Glutamatergic neuron (in vitro differentiated cells): ENCODE measurements at regions not wholly inside any gene's neighbourhood (a gene's known extent, or its start where the extent isn't known, plus 50 kb on each side); places are given as distances from the start of the nearest gene placed in this dataset.

Experiments used
- DNase-seq: peaks from one replicate; pipeline ENCODE4 v3.0.0; 2022
- H3K27ac Mint-ChIP-seq: one replicate; pipeline ENCODE4 v1.8.0; 2020; ENCODE audit warnings: mild to moderate bottlenecking, mixed read lengths, inconsistent platforms; ENCODE audit not compliant: unreplicated experiment
- H3K27me3 Mint-ChIP-seq: one replicate; pipeline ENCODE4 v1.8.0; 2020; ENCODE audit warnings: mild to moderate bottlenecking, moderate library complexity, mixed read lengths, inconsistent platforms; ENCODE audit not compliant: unreplicated experiment
- H3K36me3 Mint-ChIP-seq: one replicate; pipeline ENCODE4 v1.8.0; 2020; ENCODE audit warnings: mild to moderate bottlenecking, mixed read lengths, inconsistent platforms; ENCODE audit not compliant: unreplicated experiment
- H3K4me1 Mint-ChIP-seq: one replicate; pipeline ENCODE4 v1.8.0; 2020; ENCODE audit warnings: mild to moderate bottlenecking, low read depth, mixed read lengths, inconsistent platforms; ENCODE audit not compliant: unreplicated experiment
- H3K4me3 Mint-ChIP-seq: one replicate; pipeline ENCODE4 v1.8.0; 2020; ENCODE audit warnings: mild to moderate bottlenecking, mixed read lengths, inconsistent platforms; ENCODE audit not compliant: unreplicated experiment
- H3K9me3 Mint-ChIP-seq: one replicate; pipeline ENCODE4 v1.8.0; 2020; ENCODE audit warnings: mild to moderate bottlenecking, moderate library complexity, mixed read lengths, inconsistent platforms; ENCODE audit not compliant: unreplicated experiment
- CTCF ChIP-seq: fragments of 200-600 bp; sonication (generic); IDR thresholded peaks from one replicate; pipeline ENCODE4 v1.5.0; 2021; ENCODE audit not compliant: partially characterized antibody, unreplicated experiment

- H3K4me1 Mint-ChIP-seq: peaks cover 8% of the 10 kb centered on the region
- peaks cover 5% of the 10 kb centered on the region for H3K27me3 Mint-ChIP-seq
- H3K27ac Mint-ChIP-seq: no peak overlapping the region
- no peaks in the 10 kb centered on the region for H3K9me3 Mint-ChIP-seq
- peaks cover 23% of the 10 kb centered on the region for H3K36me3 Mint-ChIP-seq
- no peak for TF ChIP-seq CTCF
- no peak overlapping the region for H3K4me3 Mint-ChIP-seq
- DNase-seq: no peak
Observed at GRCh38 chr10:120022357-120022756, 129.8 kb downstream of the SEC23IP start.

GRCh38 chr10:120034236-120034635 lies 141.7 kb downstream of the SEC23IP start:
- Mint-ChIP-seq H3K4me1 (no peaks in the 10 kb centered on the region), H3K27ac (no peak overlapping the region), H3K36me3 (no peaks in the 10 kb centered on the region), H3K4me3 (no peak overlapping the region), H3K27me3 (no peaks in the 10 kb centered on the region), H3K9me3 (no peaks in the 10 kb centered on the region)
- no peak for TF ChIP-seq CTCF
- no peak for DNase-seq

GRCh38 chr10:120039046-120039445 lies 146.5 kb downstream of the SEC23IP start:
- no peak overlapping the region for H3K4me3 Mint-ChIP-seq
- H3K27ac Mint-ChIP-seq: no peak overlapping the region
- peaks cover under 1% of the 10 kb centered on the region for H3K4me1 Mint-ChIP-seq
- H3K27me3 Mint-ChIP-seq: no peaks in the 10 kb centered on the region
- TF ChIP-seq CTCF: no peak
- DNase-seq: no peak
- no peaks in the 10 kb centered on the region for H3K36me3 Mint-ChIP-seq
- H3K9me3 Mint-ChIP-seq: no peaks in the 10 kb centered on the region

- H3K9me3 Mint-ChIP-seq: no peaks in the 10 kb centered on the region
- no peak overlapping the region for H3K4me3 Mint-ChIP-seq
- TF ChIP-seq CTCF: no peak
- H3K27ac Mint-ChIP-seq: no peak overlapping the region
- peaks cover 2% of the 10 kb centered on the region for H3K4me1 Mint-ChIP-seq
- H3K36me3 Mint-ChIP-seq: no peaks in the 10 kb centered on the region
- DNase-seq: no peak
- H3K27me3 Mint-ChIP-seq: no peaks in the 10 kb centered on the region
Observed at GRCh38 chr10:120039826-120040225, 147.3 kb downstream of the SEC23IP start.

GRCh38 chr10:120041807-120042559 lies 149.5 kb downstream of the SEC23IP start:
- no peaks in the 10 kb centered on the region for H3K27me3 Mint-ChIP-seq
- no peak for DNase-seq
- H3K4me3 Mint-ChIP-seq: no peak overlapping the region
- H3K36me3 Mint-ChIP-seq: no peaks in the 10 kb centered on the region
- H3K9me3 Mint-ChIP-seq: no peaks in the 10 kb centered on the region
- TF ChIP-seq CTCF: no peak
- H3K27ac Mint-ChIP-seq: no peak overlapping the region
- peaks cover 2% of the 10 kb centered on the region for H3K4me1 Mint-ChIP-seq
